NCI-H524 treated with DMSO at 0.1 percent for 48 hours (cell line): ENCODE measurements at regions not wholly inside any gene's neighbourhood (a gene's known extent, or its start where the extent isn't known, plus 50 kb on each side); places are given as distances from the start of the nearest gene placed in this dataset.

Experiments
- DNase-seq: peaks from one replicate; lab custom pipeline; 2025; lab: John Stamatoyannopoulos, UW

- no peak for DNase-seq
Measured at GRCh38 chr17:36661047-36661666, 59.8 kb downstream of the MRM1 start.

- no peak for DNase-seq
Measured at GRCh38 chr17:36661688-36662087, 60.3 kb downstream of the MRM1 start.

DNA sequence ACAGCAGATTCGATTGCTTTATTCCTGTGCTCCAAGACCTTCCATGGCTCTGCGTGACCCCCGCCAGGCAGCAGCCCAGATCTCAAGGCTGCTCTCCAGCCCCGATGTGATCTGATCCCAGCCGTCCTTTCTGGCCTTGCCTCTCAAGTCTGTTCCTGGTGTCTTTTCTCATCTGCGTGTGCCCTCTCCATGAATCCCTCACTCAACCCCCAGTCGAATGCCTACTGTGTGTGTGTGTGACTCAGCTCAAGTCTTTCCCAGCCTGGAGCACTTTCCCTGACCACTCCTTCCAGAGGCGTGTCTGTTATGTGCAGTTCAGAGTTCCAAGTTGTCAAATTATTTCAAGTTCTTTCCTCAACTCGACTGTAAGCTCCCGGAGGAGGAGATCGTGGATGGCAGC, 64.0 kb downstream of the MRM1 start:
- DNase-seq: no peak

- no peak for DNase-seq
Measured at GRCh38 chr17:36667922-36668321, 66.5 kb downstream of the MRM1 start.

- DNase-seq: no peak
Measured at GRCh38 chr17:36668824-36669223, 67.4 kb downstream of the MRM1 start.

GRCh38 chr17:36671144-36671543, 69.8 kb downstream of the MRM1 start:
- no peak for DNase-seq

DNA sequence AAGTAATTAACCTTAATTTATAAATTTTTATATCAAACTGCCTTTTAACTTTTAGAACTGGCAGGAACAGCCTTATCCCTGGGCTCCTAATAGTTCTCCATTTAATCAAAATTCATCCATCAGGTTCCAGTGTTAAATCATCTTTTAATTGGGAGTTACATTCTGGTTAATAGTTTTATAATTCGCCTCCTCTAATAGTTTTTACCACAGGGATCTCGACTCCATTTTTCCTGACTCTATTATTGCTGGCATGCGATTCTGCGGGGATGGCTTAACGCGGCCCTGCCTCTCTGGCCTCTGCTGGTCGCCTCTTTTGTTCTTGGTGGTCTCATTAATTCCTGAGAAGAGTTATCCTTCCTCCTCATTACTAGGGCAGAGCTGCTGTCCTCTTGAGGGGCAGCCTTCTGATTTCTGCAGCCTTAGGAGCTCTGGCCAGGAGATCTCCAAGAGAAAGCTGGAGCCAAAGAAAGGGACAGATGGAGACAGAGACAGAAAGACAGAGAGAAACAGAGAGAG, 71.1 kb downstream of the MRM1 start:
- DNase-seq: no peak

DNA sequence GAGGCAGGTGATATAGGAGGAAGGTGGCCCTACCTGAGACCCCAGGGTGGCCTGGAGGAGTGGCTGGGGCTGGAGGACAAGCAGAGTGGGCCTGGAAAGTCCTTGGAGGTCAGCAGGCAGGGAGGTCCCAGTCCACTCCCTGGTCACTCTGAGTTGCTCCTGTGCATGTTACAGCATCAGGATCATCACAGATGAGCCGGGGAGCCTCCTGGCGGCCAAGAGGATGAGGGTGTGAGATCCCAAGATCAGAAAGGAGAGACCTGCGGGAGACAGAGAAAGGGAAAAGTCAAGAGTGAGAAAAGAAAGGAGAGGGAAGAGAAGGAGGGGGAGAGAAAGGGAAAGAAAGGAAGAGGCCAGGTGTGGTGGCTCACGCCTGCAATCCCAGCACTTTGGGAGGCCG, 71.7 kb downstream of the MRM1 start:
- no peak for DNase-seq

- no peak for DNase-seq
Measured at GRCh38 chr17:36673637-36674277, 72.4 kb downstream of the MRM1 start.

GRCh38 chr17:36674278-36674650, 72.9 kb downstream of the MRM1 start:
- no peak for DNase-seq

- DNase-seq: no peak
Measured at GRCh38 chr17:36675250-36675649, 73.9 kb downstream of the MRM1 start.

- no peak for DNase-seq
Measured at GRCh38 chr17:36675786-36676185, 74.4 kb downstream of the MRM1 start.

DNA sequence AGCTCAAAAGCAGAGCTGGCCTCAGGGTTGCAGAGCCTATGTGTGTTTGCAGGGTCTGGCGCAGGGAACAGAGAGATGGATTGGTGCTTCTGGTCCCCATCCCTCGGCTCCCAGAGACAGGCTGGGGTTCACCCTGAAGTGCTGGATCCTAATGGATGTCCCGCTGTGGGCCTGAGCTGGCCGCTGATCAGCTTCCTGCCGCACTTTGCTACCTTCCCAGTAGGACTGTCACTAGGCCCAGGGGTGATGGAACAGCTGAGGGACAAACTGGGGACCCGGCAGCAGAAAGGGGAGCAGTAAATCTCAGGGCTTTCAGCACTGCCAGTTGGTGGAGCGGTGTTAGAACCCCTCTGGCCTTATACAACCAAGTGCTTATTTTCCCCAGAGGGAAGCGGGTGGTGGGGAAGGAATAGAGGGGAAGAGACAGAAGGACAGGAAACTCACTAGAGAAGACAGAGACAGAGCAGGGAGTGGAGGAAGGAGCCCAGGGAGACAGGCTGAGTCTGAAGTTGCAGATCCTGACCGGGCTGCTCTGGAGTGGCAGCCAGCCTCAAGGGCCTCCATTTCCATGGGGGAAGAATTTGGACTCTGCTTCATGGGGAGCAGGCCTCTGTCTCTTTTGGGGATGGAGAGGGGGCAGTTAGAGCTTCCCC, 78.6 kb downstream of the MRM1 start:
- no peak for DNase-seq

- DNase-seq: no peak
Measured at GRCh38 chr17:36680701-36681202, 79.4 kb downstream of the MRM1 start.

- no peak for DNase-seq
Measured at GRCh38 chr17:36682773-36683172, 81.4 kb downstream of the MRM1 start.

GRCh38 chr17:36683387-36683786, 82.0 kb downstream of the MRM1 start:
- no peak for DNase-seq

DNA sequence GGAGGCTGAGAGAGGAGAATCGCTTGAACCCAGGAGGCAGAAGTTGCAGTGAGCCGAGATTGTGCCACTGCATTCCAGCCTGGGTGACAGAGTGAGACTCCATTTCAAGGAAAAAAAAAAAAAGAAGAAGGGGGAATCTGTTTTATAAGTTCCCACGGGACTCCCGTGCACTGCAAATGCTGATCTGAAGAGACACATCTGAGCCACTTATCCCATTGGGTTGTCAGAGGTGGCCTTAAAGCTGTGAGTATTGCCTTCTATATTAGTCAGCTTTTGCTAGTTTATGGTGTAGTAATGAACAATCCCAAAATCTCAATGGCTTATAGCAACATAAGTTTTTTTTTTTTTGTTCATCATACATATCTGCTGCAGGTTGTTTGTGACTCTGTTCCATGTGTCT, 82.8 kb downstream of the MRM1 start:
- DNase-seq: no peak

DNA sequence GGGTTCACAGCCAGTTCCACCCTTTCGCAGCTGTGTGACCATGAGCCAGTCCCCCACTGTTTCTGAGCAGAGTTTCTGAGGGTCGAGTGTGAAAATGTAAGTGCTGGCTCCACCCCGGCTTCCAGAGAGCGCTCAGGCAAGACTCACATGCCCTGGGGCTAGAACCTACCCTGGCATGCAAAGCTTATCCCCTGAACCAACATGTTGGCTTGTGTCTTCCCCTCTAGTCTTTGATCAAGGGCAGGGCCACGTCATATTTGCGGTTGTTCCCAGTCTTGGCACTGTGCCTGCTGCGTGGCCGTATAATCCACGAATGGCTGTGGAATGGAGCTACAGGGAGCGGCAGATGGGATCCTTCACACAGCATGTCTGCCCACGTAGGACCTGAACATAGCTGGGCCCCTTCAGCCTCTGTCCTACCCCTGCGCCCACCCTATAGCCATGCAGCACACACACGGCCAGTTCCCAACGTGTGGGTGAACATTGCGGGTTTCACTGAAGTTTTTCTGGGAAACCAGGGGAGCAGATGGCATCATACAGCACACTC, 84.8 kb downstream of the MRM1 start:
- DNase-seq: no peak

GRCh38 chr17:36687736-36688135, 86.4 kb downstream of the MRM1 start:
- no peak for DNase-seq

DNA sequence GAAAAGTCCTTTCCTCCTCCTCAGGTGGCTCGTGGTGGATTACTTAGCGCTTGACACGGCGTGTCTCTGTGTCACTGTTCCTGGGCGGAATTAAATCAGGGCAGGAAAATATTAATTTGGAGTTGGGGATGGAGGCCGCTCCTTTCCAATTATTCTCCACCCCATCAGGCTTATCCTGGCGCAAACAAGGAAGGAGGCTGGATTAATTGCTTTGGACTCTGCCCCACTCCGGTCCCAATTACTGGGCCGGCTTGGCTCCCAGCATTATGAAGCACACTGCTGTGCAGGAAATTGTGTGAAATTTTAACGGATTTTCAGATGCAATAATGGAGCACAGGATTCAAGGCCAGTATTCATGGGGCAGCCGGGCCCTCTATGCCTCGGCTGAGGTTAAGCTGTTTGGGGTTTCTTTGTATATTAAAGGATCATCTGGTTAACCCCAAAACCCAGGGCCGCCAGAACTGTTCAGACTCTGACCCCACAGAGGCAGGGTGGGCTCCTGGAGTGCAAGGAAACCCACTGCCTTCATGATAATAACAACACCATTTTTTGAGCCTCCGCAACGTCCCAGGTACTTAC, 87.8 kb downstream of the MRM1 start:
- DNase-seq: no peak

GRCh38 chr17:36690190-36690589, 88.8 kb downstream of the MRM1 start:
- DNase-seq: no peak

GRCh38 chr17:36691606-36692005, 90.2 kb downstream of the MRM1 start:
- no peak for DNase-seq

DNA sequence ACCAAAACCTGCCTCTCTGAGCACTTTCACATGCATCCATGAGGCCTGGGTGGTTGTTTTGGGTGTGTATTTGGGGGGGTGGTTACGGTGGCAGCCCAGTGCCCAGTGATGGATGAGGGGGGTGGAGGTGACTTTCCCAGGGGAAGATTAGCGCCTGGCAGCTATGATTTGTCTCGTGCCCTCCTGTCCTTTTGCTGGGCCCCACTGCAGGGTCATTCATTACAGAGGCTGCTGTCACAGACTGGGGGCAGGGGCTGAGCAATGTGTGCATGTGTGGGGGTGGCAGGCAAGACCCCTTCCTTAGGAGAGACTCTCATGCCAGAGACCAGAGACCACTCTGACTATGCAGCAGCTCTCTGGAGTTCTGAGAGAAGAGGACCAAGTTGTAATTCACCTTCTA, 93.7 kb downstream of the MRM1 start:
- DNase-seq: no peak
